Psoas muscle (tissue), 7 donors: ENCODE measurements at regions not wholly inside any gene's neighbourhood (a gene's known extent, or its start where the extent isn't known, plus 50 kb on each side); places are given as distances from the start of the nearest gene placed in this dataset.
A peak's percentile ranks its signal among the peaks of the same experiment; 100 is the strongest.

Experiments used
- ATAC-seq, 4 donors: fragments of 200-7000 bp; cut with Tn5 transposase; one replicate each; pipeline ENCODE4 v1.9.1; 2020; ENCODE audit warnings: moderate library complexity in 3 of 4, mild to moderate bottlenecking in 2 of 4
- DNase-seq, 2 donors: peaks; one replicate each; pipeline ENCODE4 v3.0.0-alpha.2; 2020
- H3K27ac ChIP-seq: fragments of 200-600 bp; one replicate; pipeline ENCODE4 v1.8.0; 2022
- H3K27me3 ChIP-seq, 3 donors: fragments of 200-600 bp in 1 of 3; one replicate each; pipeline versions ENCODE4 v1.6.1 to v1.8.0; 2013 to 2022; ENCODE audit warnings: low read length in 2 of 3, mild to moderate bottlenecking in 2 of 3, moderate library complexity in 1 of 3; ENCODE audit not compliant: insufficient read depth in 3 of 3
- H3K36me3 ChIP-seq, 2 donors: fragments of 200-600 bp in 1 of 2; one replicate each; pipeline versions ENCODE4 v1.6.1 to v1.8.0; 2013 to 2022; ENCODE audit warnings: low read depth in 1 of 2, mild to moderate bottlenecking in 1 of 2, moderate library complexity in 1 of 2; ENCODE audit not compliant: insufficient read depth in 1 of 2
- H3K4me1 ChIP-seq: fragments of 200-600 bp; one replicate; pipeline ENCODE4 v1.8.0; 2022
- H3K4me3 ChIP-seq: fragments of 200-600 bp; one replicate; pipeline ENCODE4 v1.8.0; 2022; ENCODE audit warnings: mild to moderate bottlenecking
- H3K9me3 ChIP-seq: fragments of 200-600 bp; one replicate; pipeline ENCODE4 v1.8.0; 2022
- WGBS, 3 donors: extraction: QIAGEN DNeasy Blood & Tissue Kit; methylation state at CpG; one replicate each; pipeline versions ENCODE4 v1.1.6 to v1.1.7; 2013; 5-methylcytosine and 5-hydroxymethylcytosine counted together
- intact Hi-C, 2 donors: fragments of 100-400 bp; cut with DNase I; formaldehyde crosslinking; loops; one replicate each; pipeline versions ENCODE4 v1.11.0 to v1.14.2; 2022
- TF ChIP-seq, protein P1 (sequence below): fragments of 200-600 bp; IDR thresholded peaks from one replicate; pipeline ENCODE4 v1.8.0; 2022; ENCODE audit warnings: antibody characterized with exemption
- donor health status: healthy with polysubstance abuse.
- donor health status: DM: no; HTN: no; CAD: no; lungs with moderate emphysema.
- donor health status: Bipolar disorder and iron deficiency.
- donor health status: healthy.
- donor health status: DM: yes; HTN: yes; CAD: no.
- donor health status: DM: no; HTN: no; CAD: no.
- donor health status: DM: yes; HTN: yes; CAD: no.

DNA sequence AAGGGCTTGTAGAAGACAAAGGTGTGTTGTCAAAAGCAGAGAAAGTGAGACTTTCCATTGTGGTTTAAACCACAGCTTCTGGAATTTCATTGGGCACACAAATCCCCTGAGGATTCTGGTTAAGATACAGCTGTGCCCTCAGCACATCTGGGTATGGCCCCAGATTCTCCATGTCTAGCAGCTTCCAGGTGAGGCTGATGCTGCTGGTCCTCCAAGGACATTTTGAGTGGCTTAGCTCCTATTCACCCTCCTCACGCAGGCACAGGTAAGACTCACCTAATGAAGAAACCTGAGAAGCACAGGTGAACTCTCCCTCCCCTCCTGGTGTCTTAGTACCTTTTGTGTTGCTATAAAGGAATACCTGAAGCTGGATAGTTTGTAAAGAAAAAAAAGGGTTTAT is 88.9 kb upstream of the IGLL5 start:
- no peak for DNase-seq
- WGBS, 3 donors, result 95 to 100% (median 98%) methylated on average over 1 of the region's 1 CpG
- Histone ChIP-seq H3K27ac (no peak overlapping the region), H3K4me3 (no peak overlapping the region), H3K4me1 (no peaks in the 10 kb centered on the region), H3K27me3 (peaks cover 0 to 8% (median 2%) of the 10 kb centered on the region in 3 donors), H3K36me3 (no peaks in the 10 kb centered on the region), H3K9me3 (no peaks in the 10 kb centered on the region)
- TF ChIP-seq, protein P1, sequence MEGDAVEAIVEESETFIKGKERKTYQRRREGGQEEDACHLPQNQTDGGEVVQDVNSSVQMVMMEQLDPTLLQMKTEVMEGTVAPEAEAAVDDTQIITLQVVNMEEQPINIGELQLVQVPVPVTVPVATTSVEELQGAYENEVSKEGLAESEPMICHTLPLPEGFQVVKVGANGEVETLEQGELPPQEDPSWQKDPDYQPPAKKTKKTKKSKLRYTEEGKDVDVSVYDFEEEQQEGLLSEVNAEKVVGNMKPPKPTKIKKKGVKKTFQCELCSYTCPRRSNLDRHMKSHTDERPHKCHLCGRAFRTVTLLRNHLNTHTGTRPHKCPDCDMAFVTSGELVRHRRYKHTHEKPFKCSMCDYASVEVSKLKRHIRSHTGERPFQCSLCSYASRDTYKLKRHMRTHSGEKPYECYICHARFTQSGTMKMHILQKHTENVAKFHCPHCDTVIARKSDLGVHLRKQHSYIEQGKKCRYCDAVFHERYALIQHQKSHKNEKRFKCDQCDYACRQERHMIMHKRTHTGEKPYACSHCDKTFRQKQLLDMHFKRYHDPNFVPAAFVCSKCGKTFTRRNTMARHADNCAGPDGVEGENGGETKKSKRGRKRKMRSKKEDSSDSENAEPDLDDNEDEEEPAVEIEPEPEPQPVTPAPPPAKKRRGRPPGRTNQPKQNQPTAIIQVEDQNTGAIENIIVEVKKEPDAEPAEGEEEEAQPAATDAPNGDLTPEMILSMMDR, result no peak
- intact Hi-C loops, result no loop called here
- no peak for ATAC-seq

DNA sequence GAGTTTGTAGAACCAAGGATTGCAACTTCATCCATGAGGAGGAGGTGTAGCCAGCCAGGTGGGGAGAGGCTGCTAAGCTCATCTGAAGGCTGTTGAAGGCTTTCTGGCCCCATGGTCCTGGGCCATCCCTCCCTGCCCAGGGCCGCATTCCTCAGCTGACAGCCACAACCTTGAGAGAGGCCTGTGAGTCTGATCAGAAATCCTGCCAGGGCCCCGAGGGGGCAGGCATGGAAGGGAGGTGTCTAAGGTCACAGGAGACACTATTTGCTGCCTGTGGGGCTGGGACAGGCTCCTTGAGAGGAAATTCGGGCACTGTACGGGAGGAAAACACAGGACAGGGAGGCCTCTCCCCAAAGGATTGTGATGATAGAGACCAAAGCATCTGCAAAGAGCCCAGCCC is 88.1 kb upstream of the IGLL5 start:
- TF ChIP-seq, protein P1, result no peak
- peaks cover 0 to 8% (median 2%) of the 10 kb centered on the region in 3 donors for H3K27me3 ChIP-seq
- no peaks in the 10 kb centered on the region for H3K4me1 ChIP-seq
- ATAC-seq (no peak), DNase-seq (no peak)
- H3K27ac ChIP-seq, result no peak overlapping the region
- 59 to 77% (median 71%) methylated on average over 4 of the region's 4 CpGs for WGBS, 3 donors
- no peaks in the 10 kb centered on the region for H3K36me3 ChIP-seq
- H3K9me3 ChIP-seq, result no peaks in the 10 kb centered on the region
- intact Hi-C loops, result no loop called here
- H3K4me3 ChIP-seq, result no peak overlapping the region

DNA sequence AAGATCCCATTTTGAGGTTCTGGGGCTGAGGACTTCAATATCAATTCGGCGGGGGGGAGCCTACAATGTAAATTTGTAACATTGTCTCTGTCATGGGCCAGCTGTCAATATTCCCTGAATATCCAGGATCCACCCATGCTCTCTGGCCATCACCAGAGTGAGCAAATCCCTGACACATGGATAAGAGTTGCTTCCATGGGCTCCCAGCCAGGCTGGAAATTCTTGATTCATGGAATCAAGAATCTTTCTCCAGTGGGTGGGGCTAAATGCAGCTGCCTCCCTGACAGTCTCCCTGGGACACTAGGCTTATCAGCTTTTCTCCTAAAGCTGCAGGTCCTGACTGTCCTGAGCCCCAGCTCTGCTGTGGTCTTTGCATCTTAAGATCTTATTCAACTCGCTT is 86.9 kb upstream of the IGLL5 start:
- intact Hi-C loops, result no loop called here
- Histone ChIP-seq H3K27me3 (peaks cover 0 to 10% (median 2%) of the 10 kb centered on the region in 3 donors), H3K4me3 (no peak overlapping the region), H3K27ac (no peak overlapping the region), H3K36me3 (no peaks in the 10 kb centered on the region), H3K9me3 (no peaks in the 10 kb centered on the region), H3K4me1 (no peaks in the 10 kb centered on the region)
- WGBS, 3 donors, result 42 to 56% (median 56%) methylated on average over 3 of the region's 3 CpGs
- DNase-seq (peak in 1 of 2 donors; percentile 43), ATAC-seq (no peak)
- TF ChIP-seq, protein P1, result no peak

DNA sequence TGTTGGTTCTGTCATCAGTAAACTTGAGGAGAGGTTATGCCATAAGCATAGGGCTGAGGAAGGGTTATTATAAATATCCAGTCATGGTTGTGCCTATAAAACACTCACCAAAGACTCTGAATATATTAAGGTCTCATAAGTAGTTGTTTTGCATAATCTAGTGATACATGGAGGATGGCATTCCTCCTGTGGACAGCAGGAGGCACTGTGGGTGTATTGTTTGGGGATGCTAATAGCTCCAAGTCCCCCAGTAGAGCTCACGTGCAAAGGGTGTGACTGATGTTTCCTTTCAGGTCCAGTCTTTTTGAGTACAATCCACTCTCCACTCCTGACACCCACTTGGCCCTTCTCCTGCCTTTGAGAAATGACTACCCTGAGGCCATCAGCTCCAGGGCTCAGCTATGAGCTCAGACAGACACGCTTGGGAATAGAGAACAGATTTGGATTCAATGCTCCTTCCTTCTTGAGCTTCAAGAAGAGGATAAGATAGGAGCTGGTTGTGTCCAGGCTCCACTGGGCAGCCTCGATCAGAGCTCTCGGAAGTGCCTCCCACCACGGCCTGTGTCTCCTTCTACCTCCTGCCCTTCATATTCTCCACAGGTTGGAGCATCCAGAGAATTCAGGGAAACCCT is 85.2 kb upstream of the IGLL5 start:
- TF ChIP-seq, protein P1, result no peak
- DNase-seq, result no peak
- Histone ChIP-seq H3K27me3 (peaks cover 0 to 7% (median 2%) of the 10 kb centered on the region in 3 donors), H3K36me3 (no peaks in the 10 kb centered on the region), H3K4me1 (no peaks in the 10 kb centered on the region), H3K4me3 (no peak overlapping the region), H3K27ac (no peak overlapping the region), H3K9me3 (no peaks in the 10 kb centered on the region)
- intact Hi-C loops, result no loop called here
- 86 to 88% (median 86%) methylated on average over 5 of the region's 5 CpGs for WGBS, 3 donors
- no peak for ATAC-seq

DNA sequence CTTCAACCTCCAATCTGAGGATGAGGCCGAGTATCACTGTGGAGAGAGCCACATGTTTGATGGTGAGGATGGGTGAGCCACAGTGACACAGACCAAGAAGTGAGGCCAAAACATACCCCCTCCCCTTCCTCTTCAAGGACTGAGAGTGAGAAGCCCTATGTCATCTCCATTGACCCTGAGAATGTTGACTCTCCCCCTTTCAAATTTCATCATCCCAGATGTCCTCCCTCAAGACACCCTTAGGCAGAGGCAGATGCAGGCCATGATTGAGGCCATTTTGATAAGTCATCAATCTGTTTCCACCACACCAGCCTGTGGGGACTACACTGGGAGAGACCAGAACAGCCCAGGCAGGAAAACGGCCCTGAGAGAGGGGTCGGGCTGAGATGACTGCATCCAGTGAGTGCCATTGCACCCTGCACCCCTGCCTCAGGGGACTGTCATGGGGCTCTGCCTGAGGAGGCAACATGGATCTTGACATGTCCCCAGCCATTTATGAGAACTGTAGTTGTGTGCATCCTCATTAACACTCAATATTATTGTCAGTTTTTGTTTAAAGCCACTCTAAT is 84.2 kb upstream of the IGLL5 start:
- Histone ChIP-seq H3K36me3 (no peaks in the 10 kb centered on the region), H3K9me3 (no peaks in the 10 kb centered on the region), H3K27me3 (peaks cover 0 to 7% (median 2%) of the 10 kb centered on the region in 3 donors), H3K4me3 (no peak overlapping the region), H3K27ac (no peak overlapping the region), H3K4me1 (no peaks in the 10 kb centered on the region)
- intact Hi-C loops, result no loop called here
- TF ChIP-seq, protein P1, result no peak
- DNase-seq, result no peak
- ATAC-seq, result no peak
- WGBS, 3 donors, result 77 to 88% (median 83%) methylated on average over 3 of the region's 3 CpGs
